Left cardiac atrium (tissue), 4 donors: ENCODE measurements at regions not wholly inside any gene's neighbourhood (a gene's known extent, or its start where the extent isn't known, plus 50 kb on each side); places are given as distances from the start of the nearest gene placed in this dataset.

Source experiments
- ATAC-seq, 2 donors: fragments of 200-7000 bp; cut with Tn5 transposase; one replicate each; pipeline ENCODE4 v1.9.1; 2020; ENCODE audit warnings: mild to moderate bottlenecking in 2 of 2, moderate library complexity in 2 of 2
- DNase-seq: peaks from one replicate; pipeline ENCODE4 v3.0.0-alpha.2; 2020
- intact Hi-C, 2 donors: fragments of 100-400 bp; cut with DNase I; formaldehyde crosslinking; loops; one replicate each; pipeline versions ENCODE4 v1.14.1 to v1.15.1; 2022 to 2023
- donor health status: DM: no; HTN: yes; CAD: no.
- donor health status: DM: no; HTN: yes; CAD: no; lungs with severe emphysema.
- donor health status: DM: yes; HTN: yes; CAD: no.
- donor health status: Dilated cardiomyopathy.

- DNase-seq (no peak), ATAC-seq (no peak)
- intact Hi-C loops, result no loop called here
These were observed 60.6 kb upstream of the SHH start for GRCh38 chr7:155872678-155873369.

GRCh38 chr7:155871211-155871610 is 58.9 kb upstream of the SHH start:
- DNase-seq (no peak), ATAC-seq (no peak)
- intact Hi-C loops, result no loop called here

- intact Hi-C loops, result no loop called here
- DNase-seq (no peak), ATAC-seq (no peak)
These were observed 58.3 kb upstream of the SHH start for GRCh38 chr7:155870334-155871180.

GRCh38 chr7:155869784-155870076 is 57.5 kb upstream of the SHH start:
- no peak for ATAC-seq
- intact Hi-C loops, result no loop called here

GRCh38 chr7:155868955-155869783 is 56.9 kb upstream of the SHH start:
- DNase-seq, result no peak
- no peak for ATAC-seq
- intact Hi-C loops, result no loop called here

More at GRCh38 chr7:155869784-155870076, 57.5 kb upstream of the SHH start:
- no peak for DNase-seq

- no peak for DNase-seq
- ATAC-seq, result no peak
- intact Hi-C loops, result no loop called here
These were observed 55.6 kb upstream of the SHH start for GRCh38 chr7:155867734-155868400.

GRCh38 chr7:155867280-155867679 is 55.0 kb upstream of the SHH start:
- intact Hi-C loops, result no loop called here
- no peak for DNase-seq
- no peak for ATAC-seq

GRCh38 chr7:155865830-155866525 is 53.7 kb upstream of the SHH start:
- intact Hi-C loops, result no loop called here
- DNase-seq (no peak), ATAC-seq (no peak)

GRCh38 chr7:155864991-155865690 is 52.9 kb upstream of the SHH start:
- intact Hi-C loops, result no loop called here
- DNase-seq, result no peak

GRCh38 chr7:155864271-155864985 is 52.2 kb upstream of the SHH start:
- no peak for ATAC-seq
- DNase-seq, result no peak
- intact Hi-C loops, result no loop called here

More at GRCh38 chr7:155864991-155865690, 52.9 kb upstream of the SHH start:
- ATAC-seq, result no peak

- DNase-seq, result no peak
- intact Hi-C loops, result no loop called here
- no peak for ATAC-seq
These were observed 51.5 kb upstream of the SHH start for GRCh38 chr7:155863721-155864151.

- DNase-seq (no peak), ATAC-seq (no peak)
- intact Hi-C loops, result no loop called here
These were observed 50.0 kb upstream of the SHH start for GRCh38 chr7:155862123-155862892.
